H9 (cell line): ENCODE measurements at regions not wholly inside any gene's neighbourhood (a gene's known extent, or its start where the extent isn't known, plus 50 kb on each side); places are given as distances from the start of the nearest gene placed in this dataset.

ENCODE experiments used
- DNase-seq: peaks from one replicate; pipeline ENCODE4 v3.0.0-alpha.2; 2017
- H2AFZ ChIP-seq: one replicate; pipeline ENCODE4 v1.6.1; 2013; ENCODE audit warnings: mild to moderate bottlenecking, low read length, control low read depth, moderate library complexity
- H2AK5ac ChIP-seq: 2 replicates; pipeline ENCODE4 v1.6.1; 2013; ENCODE audit warnings: low read length, control low read depth, mixed read lengths; ENCODE audit not compliant: insufficient read length
- H2BK120ac ChIP-seq: one replicate; pipeline ENCODE4 v1.6.1; 2013; ENCODE audit warnings: low read depth, mild to moderate bottlenecking, low read length, control low read depth, inconsistent platforms; ENCODE audit not compliant: poor library complexity, severe bottlenecking
- H2BK12ac ChIP-seq: 2 replicates; pipeline ENCODE4 v1.6.1; 2013; ENCODE audit warnings: low read length, control low read depth, mixed read lengths, low read depth; ENCODE audit not compliant: insufficient read length
- H2BK15ac ChIP-seq: 2 replicates; pipeline ENCODE4 v1.6.1; 2013; ENCODE audit warnings: low read depth, low read length, control low read depth
- H2BK20ac ChIP-seq: one replicate; pipeline ENCODE4 v1.6.1; 2013; ENCODE audit warnings: low read depth, mild to moderate bottlenecking, low read length, control low read depth, inconsistent platforms; ENCODE audit not compliant: poor library complexity, severe bottlenecking
- H2BK5ac ChIP-seq: 2 replicates; pipeline ENCODE4 v1.6.1; 2013; ENCODE audit warnings: low read length, control low read depth, mixed read lengths; ENCODE audit not compliant: insufficient read length
- H3K14ac ChIP-seq: 2 replicates; pipeline ENCODE4 v1.6.1; 2013; ENCODE audit warnings: low read length, control low read depth; ENCODE audit not compliant: insufficient read depth
- H3K18ac ChIP-seq: 2 replicates; pipeline ENCODE4 v1.6.1; 2013; ENCODE audit warnings: low read depth, mild to moderate bottlenecking, mixed read lengths, low read length, control low read depth; ENCODE audit not compliant: insufficient read length
- H3K23ac ChIP-seq: 2 replicates; pipeline ENCODE4 v1.6.1; 2013; ENCODE audit warnings: low read length, control low read depth, mixed read lengths, low read depth; ENCODE audit not compliant: insufficient read length
- H3K23me2 ChIP-seq: 2 replicates; pipeline ENCODE4 v1.6.1; 2013; ENCODE audit warnings: low read depth, mild to moderate bottlenecking, mixed read lengths, low read length, control low read depth; ENCODE audit not compliant: insufficient read length, poor library complexity, severe bottlenecking
- H3K27ac ChIP-seq: 2 replicates; pipeline ENCODE4 v1.5.1; 2013; ENCODE audit warnings: low read length, control low read depth, mixed read lengths, low read depth; ENCODE audit not compliant: insufficient read length
- H3K27me3 ChIP-seq: 2 replicates; pipeline ENCODE4 v1.6.1; 2013; ENCODE audit warnings: low read length, control low read depth, inconsistent platforms; ENCODE audit not compliant: insufficient read depth
- H3K4ac ChIP-seq: 2 replicates; pipeline ENCODE4 v1.6.1; 2013; ENCODE audit warnings: low read depth, mild to moderate bottlenecking, control low read depth, inconsistent platforms, low read length, moderate library complexity
- H3K4me1 ChIP-seq: 2 replicates; pipeline ENCODE4 v1.6.1; 2013; ENCODE audit warnings: low read length, control low read depth, inconsistent platforms; ENCODE audit not compliant: insufficient read depth
- H3K4me2 ChIP-seq: 2 replicates; pipeline ENCODE4 v1.6.1; 2013; ENCODE audit warnings: low read length, control low read depth, mixed read lengths; ENCODE audit not compliant: insufficient read length, insufficient read depth
- H3K56ac ChIP-seq: 2 replicates; pipeline ENCODE4 v1.6.1; 2013; ENCODE audit warnings: low read depth, mild to moderate bottlenecking, mixed read lengths, low read length, control low read depth; ENCODE audit not compliant: insufficient read length
- H3K79me1 ChIP-seq: 2 replicates; pipeline ENCODE4 v1.6.1; 2013; ENCODE audit warnings: low read depth, mild to moderate bottlenecking, moderate library complexity, low read length, control low read depth, inconsistent platforms; ENCODE audit not compliant: insufficient read depth, poor library complexity, severe bottlenecking
- H3K79me2 ChIP-seq: 2 replicates; pipeline ENCODE4 v1.6.1; 2013; ENCODE audit warnings: low read length, control low read depth, inconsistent platforms; ENCODE audit not compliant: insufficient read depth
- H3K9ac ChIP-seq: 2 replicates; pipeline ENCODE4 v1.6.1; 2013; ENCODE audit warnings: low read length, control low read depth, mixed read lengths; ENCODE audit not compliant: insufficient read length; ENCODE audit errors: extremely low read depth
- H3K9me3 ChIP-seq: one replicate; pipeline ENCODE4 v1.6.1; 2013; ENCODE audit warnings: low read depth, low read length, inconsistent platforms; ENCODE audit not compliant: control insufficient read depth
- H3T11ph ChIP-seq: one replicate; pipeline ENCODE4 v1.6.1; 2013; ENCODE audit warnings: mild to moderate bottlenecking, low read length, control low read depth, inconsistent platforms
- H4K20me1 ChIP-seq: one replicate; pipeline ENCODE4 v1.6.1; 2013; ENCODE audit not compliant: control insufficient read depth, insufficient read length, insufficient read depth
- H4K5ac ChIP-seq: 2 replicates; pipeline ENCODE4 v1.6.1; 2013; ENCODE audit warnings: low read depth, mild to moderate bottlenecking, mixed read lengths, low read length, control low read depth; ENCODE audit not compliant: insufficient read length
- H4K8ac ChIP-seq: replicated peaks from 2 replicates; pipeline ENCODE4 v1.6.1; 2013; ENCODE audit warnings: low read length, control low read depth, mixed read lengths, low read depth; ENCODE audit not compliant: insufficient read length
- H4K91ac ChIP-seq: 2 replicates; pipeline ENCODE4 v1.6.1; 2013; ENCODE audit warnings: low read depth, mild to moderate bottlenecking, moderate library complexity, mixed read lengths, low read length, control low read depth; ENCODE audit not compliant: insufficient read length
- H3K27ac Mint-ChIP-seq, 3 experiments: 2 replicates in 2 of 3; 3 replicates in 1 of 3; pipeline ENCODE4 v1.8.0; 2020 to 2021; ENCODE audit warnings: mixed read lengths in 3 of 3, mild to moderate bottlenecking in 1 of 3, moderate library complexity in 1 of 3
- H3K27me3 Mint-ChIP-seq: 2 replicates; pipeline ENCODE4 v1.8.0; 2021; ENCODE audit warnings: low read depth, mild to moderate bottlenecking, moderate library complexity, mixed read lengths
- H3K36me3 Mint-ChIP-seq, 3 experiments: 2 replicates in 2 of 3; 3 replicates in 1 of 3; pipeline ENCODE4 v1.8.0; 2020 to 2021; ENCODE audit warnings: low read depth in 3 of 3, mixed read lengths in 3 of 3; ENCODE audit not compliant: insufficient read depth in 1 of 3
- H3K4me1 Mint-ChIP-seq, 2 experiments: 2 replicates each; pipeline ENCODE4 v1.8.0; 2020; ENCODE audit warnings: mixed read lengths in 2 of 2
- H3K4me3 Mint-ChIP-seq, 2 experiments: 2 replicates in 1 of 2; 3 replicates in 1 of 2; pipeline ENCODE4 v1.8.0; 2020 to 2021; ENCODE audit warnings: mild to moderate bottlenecking in 2 of 2, mixed read lengths in 2 of 2, moderate library complexity in 1 of 2
- H3K9me3 Mint-ChIP-seq, 2 experiments: 2 replicates in 1 of 2; 3 replicates in 1 of 2; pipeline ENCODE4 v1.8.0; 2020; ENCODE audit warnings: mild to moderate bottlenecking in 2 of 2, mixed read lengths in 2 of 2, moderate library complexity in 1 of 2
- CTCF ChIP-seq: fragments of 200-600 bp; sonication (generic); conservative IDR thresholded peaks from 3 replicates; pipeline ENCODE4 v1.8.0; 2021; ENCODE audit warnings: antibody characterized with exemption, mild to moderate bottlenecking

DNA sequence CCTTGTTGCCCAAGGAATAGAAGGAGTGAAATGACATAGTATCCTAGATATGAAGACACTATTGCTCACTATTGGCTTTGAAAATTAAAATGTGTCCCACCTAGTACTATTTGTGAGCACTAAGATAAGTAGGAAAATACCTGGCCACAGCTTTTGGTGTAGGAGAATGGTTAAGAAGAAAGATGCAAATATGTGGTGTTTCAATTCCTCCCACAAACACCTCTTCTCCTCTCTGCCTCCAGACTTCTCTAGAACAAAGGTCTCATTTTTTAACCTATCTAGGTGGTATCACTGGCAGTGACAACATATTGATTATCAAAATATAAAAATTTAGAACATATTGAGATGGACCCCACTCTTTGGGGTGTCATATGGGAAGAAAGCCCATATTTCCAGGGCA lies 929.9 kb upstream of the FANCL start:
- Histone ChIP-seq H3K23me2 (no peaks in the 10 kb centered on the region), H3K4me1 (no peaks in the 10 kb centered on the region), H3K79me2 (no peaks in the 10 kb centered on the region), H2BK12ac (no peak overlapping the region), H2AK5ac (no peak overlapping the region), H3K23ac (no peak overlapping the region), H3K27me3 (no peaks in the 10 kb centered on the region), H4K8ac (no peak overlapping the region), H3K9me3 (no peaks in the 10 kb centered on the region), H2BK20ac (no peak overlapping the region), H3K79me1 (no peaks in the 10 kb centered on the region), H3K14ac (no peak overlapping the region), H4K5ac (no peak overlapping the region), H3K4ac (no peak overlapping the region), H3K56ac (no peak overlapping the region), H3K9ac (no peak overlapping the region), H4K91ac (no peak overlapping the region), H3T11ph (no peak overlapping the region), H3K18ac (no peak overlapping the region), H4K20me1 (no peaks in the 10 kb centered on the region), H2BK15ac (no peak overlapping the region), H2BK120ac (no peak overlapping the region), H3K4me2 (no peak overlapping the region), H2AFZ (no peak overlapping the region), H3K27ac (no peak overlapping the region), H2BK5ac (no peak overlapping the region)
- Mint-ChIP-seq H3K4me1 (peaks cover 23 to 24% of the 10 kb centered on the region in 2 experiments), H3K36me3 (no peaks in the 10 kb centered on the region), H3K9me3 (no peaks in the 10 kb centered on the region), H3K4me3 (no peak overlapping the region), H3K27ac (no peak overlapping the region), H3K27me3 (no peaks in the 10 kb centered on the region)
- DNase-seq: no peak
- TF ChIP-seq CTCF: no peak
